Transverse colon (tissue), 4 donors: ENCODE measurements at regions not wholly inside any gene's neighbourhood (a gene's known extent, or its start where the extent isn't known, plus 50 kb on each side); places are given as distances from the start of the nearest gene placed in this dataset.

ENCODE experiments used
- DNase-seq: peaks from one replicate; pipeline ENCODE4 v3.0.0-alpha.2; 2019
- H3K27ac ChIP-seq, 4 donors: fragments of 200-600 bp; sonication (generic); 2 replicates each; pipeline ENCODE4 v1.5.1; 2016 to 2018; ENCODE audit warnings: inconsistent platforms in 4 of 4
- H3K27me3 ChIP-seq: fragments of 200-600 bp; sonication (generic); 2 replicates; pipeline ENCODE4 v1.5.1; 2017; ENCODE audit warnings: inconsistent platforms
- H3K36me3 ChIP-seq, 4 donors: fragments of 200-600 bp; sonication (generic); 2 replicates each; pipeline ENCODE4 v1.5.1; 2017 to 2019; ENCODE audit warnings: inconsistent platforms in 4 of 4
- H3K4me1 ChIP-seq, 4 donors: fragments of 200-600 bp; sonication (generic); 2 replicates each; pipeline ENCODE4 v1.5.1; 2017 to 2020; ENCODE audit warnings: inconsistent platforms in 4 of 4
- H3K4me3 ChIP-seq, 4 donors: fragments of 200-600 bp; sonication (generic); 1 replicate in 1 of 4; 2 replicates in 3 of 4; pipeline versions ENCODE4 v1.5.1 to v1.6.1; 2017 to 2019; ENCODE audit warnings: inconsistent platforms in 4 of 4
- H3K9me3 ChIP-seq, 2 donors: fragments of 200-600 bp; sonication (generic); 2 replicates each; pipeline ENCODE4 v1.5.1; 2017 to 2019; ENCODE audit warnings: inconsistent platforms in 2 of 2
- CTCF ChIP-seq, 5 experiments: fragments of 200-600 bp in 3 of 5; fragments of 450-650 bp in 2 of 5; sonication (generic) in 3 of 5; IDR thresholded peaks; 1 replicate in 2 of 5; 2 replicates in 3 of 5; pipeline ENCODE4 v1.5.1; 2016 to 2017; ENCODE audit warnings: antibody characterized with exemption in 5 of 5, inconsistent platforms in 3 of 5, mild to moderate bottlenecking in 2 of 5, moderate library complexity in 1 of 5
- EP300 ChIP-seq: sonication (generic); formaldehyde crosslinking; IDR thresholded peaks from one replicate; pipeline ENCODE4 v1.6.1; 2017; ENCODE audit warnings: antibody characterized with exemption, low read depth
- POLR2A ChIP-seq: fragments of 450-650 bp; IDR thresholded peaks from one replicate; pipeline ENCODE4 v1.6.1; 2016; ENCODE audit warnings: antibody characterized with exemption, mild to moderate bottlenecking, moderate library complexity
- POLR2AphosphoS5 ChIP-seq, 3 donors: sonication (generic); formaldehyde crosslinking; IDR thresholded peaks; one replicate each; pipeline ENCODE4 v1.6.1; 2016; ENCODE audit warnings: antibody characterized with exemption in 3 of 3
- WGBS, 2 donors: methylation state at CpG; one replicate each; pipeline ENCODE4 v1.1.5; 2018; ENCODE audit warnings: low coverage in 1 of 2; 5-methylcytosine and 5-hydroxymethylcytosine counted together
- in situ Hi-C, 4 donors: fragments of 200-750 bp; cut with MboI; loops; one replicate each; pipeline versions ENCODE4 v1.15.0 to v1.15.1; 2017; ENCODE audit warnings: low sequenced_read_pairs in 3 of 4, low pct_ligation_motif_present in 1 of 4, low pct_unique_long_range_greater_than_20kb in 1 of 4
- intact Hi-C: fragments of 100-400 bp; cut with DNase I; formaldehyde crosslinking; loops from one replicate; pipeline ENCODE4 v1.15.1; 2023; ENCODE audit warnings: low total_unique reads

- WGBS, 2 donors: 76 to 100% methylated on average over 1 to 2 of the region's 2 CpGs
- in situ Hi-C loops: loop anchor here in 3 of 4 donors (25.0 kb wide), 1 partner anchor 645 kb away; no protein-coding TSS in a partner anchor
- no peaks in the 10 kb centered on the region for H3K9me3 ChIP-seq
- TF ChIP-seq CTCF (IDR thresholded peaks at IDR 0.05) (no peak), EP300 (no peak), POLR2AphosphoS5 (IDR thresholded peaks at IDR 0.05) (no peak), POLR2A (no peak)
- no peak overlapping the region for H3K27ac ChIP-seq
- DNase-seq: no peak
- peaks cover 5 to 20% (median 13%) of the 10 kb centered on the region in 4 donors for H3K4me1 ChIP-seq
- no peak overlapping the region for H3K4me3 ChIP-seq
- H3K27me3 ChIP-seq: no peaks in the 10 kb centered on the region
- intact Hi-C loops: no loop called here
- H3K36me3 ChIP-seq: no peaks in the 10 kb centered on the region
Observed at GRCh38 chr14:54182419-54183045, 214.3 kb upstream of the CDKN3 start.

- no peaks in the 10 kb centered on the region for H3K9me3 ChIP-seq
- DNase-seq: no peak
- H3K4me1 ChIP-seq: peaks cover 0 to 9% (median 6%) of the 10 kb centered on the region in 4 donors
- no peak overlapping the region for H3K4me3 ChIP-seq
- 75 to 87% methylated on average over 4 to 7 of the region's 7 CpGs for WGBS, 2 donors
- H3K27ac ChIP-seq: no peak overlapping the region
- H3K36me3 ChIP-seq: no peaks in the 10 kb centered on the region
- no peak for TF ChIP-seq CTCF (IDR thresholded peaks at IDR 0.05)
- TF ChIP-seq POLR2AphosphoS5 (IDR thresholded peaks at IDR 0.05): no peak
- no peak for TF ChIP-seq EP300
- no peak for TF ChIP-seq POLR2A
- intact Hi-C loops: no loop called here
- in situ Hi-C loops: loop anchor here in 3 of 4 donors (25.0 kb wide), 1 partner anchor 650 kb away; no protein-coding TSS in a partner anchor
- no peaks in the 10 kb centered on the region for H3K27me3 ChIP-seq
Observed at GRCh38 chr14:54186821-54187763, 209.7 kb upstream of the CDKN3 start.

- Histone ChIP-seq H3K4me1 (peaks cover 0 to 8% (median 1%) of the 10 kb centered on the region in 4 donors), H3K9me3 (no peaks in the 10 kb centered on the region), H3K27me3 (no peaks in the 10 kb centered on the region), H3K4me3 (no peak overlapping the region), H3K27ac (no peak overlapping the region), H3K36me3 (no peaks in the 10 kb centered on the region)
- in situ Hi-C loops (loop anchor here in 3 of 4 donors (25.0 kb wide), 1 partner anchor 651 kb away; no protein-coding TSS in a partner anchor), intact Hi-C loops (no loop called here)
- no peak for DNase-seq
- no peak for TF ChIP-seq EP300
- TF ChIP-seq CTCF (IDR thresholded peaks at IDR 0.05): no peak
- no peak for TF ChIP-seq POLR2A
- no peak for TF ChIP-seq POLR2AphosphoS5 (IDR thresholded peaks at IDR 0.05)
- 77 to 90% methylated on average over 7 to 16 of the region's 16 CpGs for WGBS, 2 donors
Observed at GRCh38 chr14:54188064-54188666, 208.6 kb upstream of the CDKN3 start.

GRCh38 chr14:54189333-54189732, 207.5 kb upstream of the CDKN3 start:
- no peaks in the 10 kb centered on the region for H3K9me3 ChIP-seq
- H3K36me3 ChIP-seq: no peaks in the 10 kb centered on the region
- H3K4me1 ChIP-seq: peaks cover 0 to 8% (median 1%) of the 10 kb centered on the region in 4 donors
- TF ChIP-seq CTCF (IDR thresholded peaks at IDR 0.05) (no peak), POLR2AphosphoS5 (IDR thresholded peaks at IDR 0.05) (no peak), EP300 (no peak), POLR2A (no peak)
- 76 to 84% methylated on average over 1 of the region's 1 CpG for WGBS, 2 donors
- H3K27ac ChIP-seq: no peak overlapping the region
- H3K4me3 ChIP-seq: no peak overlapping the region
- intact Hi-C loops: no loop called here
- H3K27me3 ChIP-seq: no peaks in the 10 kb centered on the region
- in situ Hi-C loops: loop anchor here in 3 of 4 donors (25.0 kb wide), 1 partner anchor 652 kb away; no protein-coding TSS in a partner anchor
- DNase-seq: no peak
